Mesenchymal stem cell (in vitro differentiated cells and primary cell): ENCODE measurements at regions not wholly inside any gene's neighbourhood (a gene's known extent, or its start where the extent isn't known, plus 50 kb on each side); places are given as distances from the start of the nearest gene placed in this dataset.
"Not testable (repeated sequence)": the region's sequence is repeated elsewhere in the genome, so short reads cannot be mapped to it uniquely, and the experiment has no call there.

ENCODE experiments used
- DNase-seq: peaks from one replicate; pipeline ENCODE4 v3.0.0-alpha.2; 2013
- H2AFZ ChIP-seq: one replicate; pipeline ENCODE4 v1.6.1; 2013; ENCODE audit warnings: low read depth, mild to moderate bottlenecking, control low read depth, inconsistent platforms, low read length, moderate library complexity
- H2AK5ac ChIP-seq: 2 replicates; pipeline ENCODE4 v1.6.1; 2013; ENCODE audit warnings: low read length, moderate library complexity, mild to moderate bottlenecking, inconsistent platforms; ENCODE audit not compliant: severe bottlenecking
- H2BK120ac ChIP-seq: one replicate; pipeline ENCODE4 v1.6.1; 2013; ENCODE audit warnings: low read depth, mild to moderate bottlenecking, inconsistent platforms, low read length, moderate library complexity
- H2BK12ac ChIP-seq, 2 experiments: one replicate each; pipeline ENCODE4 v1.6.1; 2013; ENCODE audit warnings: inconsistent platforms in 2 of 2, low read length in 2 of 2, mild to moderate bottlenecking in 2 of 2, moderate library complexity in 2 of 2, control low read depth in 1 of 2
- H2BK15ac ChIP-seq: one replicate; pipeline ENCODE4 v1.6.1; 2013; ENCODE audit warnings: mild to moderate bottlenecking, low read depth, inconsistent platforms; ENCODE audit not compliant: poor library complexity, severe bottlenecking
- H2BK5ac ChIP-seq: 2 replicates; pipeline ENCODE4 v1.6.1; 2013; ENCODE audit warnings: low read depth, mild to moderate bottlenecking, low read length, control low read depth, inconsistent platforms; ENCODE audit not compliant: poor library complexity, severe bottlenecking
- H3K14ac ChIP-seq, 2 experiments: one replicate each; pipeline ENCODE4 v1.6.1; 2013; ENCODE audit warnings: inconsistent platforms in 2 of 2, low read length in 2 of 2, control low read depth in 1 of 2, mild to moderate bottlenecking in 1 of 2, moderate library complexity in 1 of 2
- H3K18ac ChIP-seq, 2 experiments: one replicate each; pipeline ENCODE4 v1.6.1; 2013; ENCODE audit warnings: inconsistent platforms in 2 of 2, low read length in 2 of 2, control low read depth in 1 of 2, low read depth in 1 of 2, mild to moderate bottlenecking in 1 of 2
- H3K23ac ChIP-seq, 2 experiments: one replicate each; pipeline ENCODE4 v1.6.1; 2013; ENCODE audit warnings: inconsistent platforms in 2 of 2, low read length in 2 of 2, mild to moderate bottlenecking in 2 of 2, moderate library complexity in 2 of 2, control low read depth in 1 of 2
- H3K27ac ChIP-seq: 2 replicates; pipeline ENCODE4 v1.5.1; 2013; ENCODE audit warnings: mild to moderate bottlenecking, moderate library complexity, low read length, control low read depth, inconsistent platforms; ENCODE audit not compliant: poor library complexity, severe bottlenecking
- H3K27me3 ChIP-seq, 2 experiments: 2 replicates each; pipeline versions ENCODE4 v1.6.1 to v1.7.0; 2013; ENCODE audit warnings: low read length in 2 of 2, mild to moderate bottlenecking in 2 of 2, moderate library complexity in 2 of 2, control low read depth in 1 of 2, inconsistent platforms in 1 of 2; ENCODE audit not compliant: control insufficient read depth in 1 of 2, insufficient read depth in 1 of 2
- H3K36me3 ChIP-seq, 2 experiments: 2 replicates each; pipeline versions ENCODE4 v1.6.1 to v1.7.0; 2013; ENCODE audit warnings: low read length in 2 of 2, control low read depth in 1 of 2, inconsistent platforms in 1 of 2, low read depth in 1 of 2, mild to moderate bottlenecking in 1 of 2; ENCODE audit not compliant: insufficient read depth in 2 of 2, control insufficient read depth in 1 of 2
- H3K4ac ChIP-seq, 2 experiments: one replicate each; pipeline ENCODE4 v1.6.1; 2013; ENCODE audit warnings: inconsistent platforms in 2 of 2, low read length in 2 of 2, mild to moderate bottlenecking in 2 of 2, moderate library complexity in 2 of 2, control low read depth in 1 of 2, low read depth in 1 of 2
- H3K4me1 ChIP-seq: 2 replicates; pipeline ENCODE4 v1.6.1; 2013; ENCODE audit warnings: low read depth, low read length, control low read depth; ENCODE audit not compliant: control insufficient read depth, insufficient read depth
- H3K4me2 ChIP-seq: 2 replicates; pipeline ENCODE4 v1.6.1; 2013; ENCODE audit warnings: low read length, mild to moderate bottlenecking, inconsistent platforms; ENCODE audit not compliant: poor library complexity, severe bottlenecking
- H3K4me3 ChIP-seq, 2 experiments: 2 replicates each; pipeline versions ENCODE4 v1.5.1 to v1.7.0; 2013; ENCODE audit warnings: low read length in 2 of 2, mild to moderate bottlenecking in 2 of 2, control low read depth in 1 of 2, low read depth in 1 of 2; ENCODE audit not compliant: insufficient read depth in 1 of 2
- H3K79me1 ChIP-seq: replicated peaks from 2 replicates; pipeline ENCODE4 v1.6.1; 2013; ENCODE audit warnings: mild to moderate bottlenecking, control low read depth, low read length, inconsistent platforms; ENCODE audit not compliant: poor library complexity, severe bottlenecking
- H3K9ac ChIP-seq: 2 replicates; pipeline ENCODE4 v1.7.0; 2013; ENCODE audit warnings: mild to moderate bottlenecking, low read length, moderate library complexity
- H3K9me3 ChIP-seq: 2 replicates; pipeline ENCODE4 v1.7.0; 2013; ENCODE audit warnings: mild to moderate bottlenecking, low read length; ENCODE audit not compliant: control insufficient read depth
- H4K8ac ChIP-seq: one replicate; pipeline ENCODE4 v1.6.1; 2013; ENCODE audit warnings: inconsistent platforms, mild to moderate bottlenecking, low read length, moderate library complexity
- H4K91ac ChIP-seq: one replicate; pipeline ENCODE4 v1.6.1; 2013; ENCODE audit warnings: mild to moderate bottlenecking, low read length, inconsistent platforms
- WGBS: methylation state at CpG from one replicate; pipeline ENCODE4 v1.1.7; 2013; ENCODE audit warnings: mixed read lengths; 5-methylcytosine and 5-hydroxymethylcytosine counted together

DNA sequence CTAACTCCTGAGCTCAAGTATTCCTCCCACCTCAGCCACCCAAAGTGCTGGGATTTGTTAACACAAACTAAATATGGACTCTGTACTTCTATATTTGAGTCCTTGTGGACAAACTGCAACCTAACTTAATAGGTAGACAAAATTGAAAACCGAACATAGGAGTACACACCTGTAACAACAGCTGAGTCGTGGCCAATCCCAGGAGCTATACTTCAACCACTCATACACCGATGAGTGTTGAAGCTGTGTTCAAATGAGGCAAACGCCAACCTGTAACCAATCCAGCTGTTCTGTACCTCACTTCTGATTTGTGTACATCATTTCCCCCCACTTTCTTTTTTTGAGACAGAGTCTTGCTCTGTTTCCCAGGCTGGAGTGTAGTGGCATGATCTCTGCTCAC, 471.5 kb upstream of the C16orf82 start:
- Histone ChIP-seq H3K9ac (no peak overlapping the region), H3K4ac (no peak overlapping the region), H3K23ac (no peak overlapping the region), H3K4me1 (no peaks in the 10 kb centered on the region), H2AFZ (no peak overlapping the region), H3K79me1 (no peaks in the 10 kb centered on the region), H3K14ac (no peak overlapping the region), H4K8ac (no peak overlapping the region), H2BK15ac (no peak overlapping the region), H3K9me3 (no peaks in the 10 kb centered on the region), H2AK5ac (no peak overlapping the region), H3K36me3 (no peaks in the 10 kb centered on the region), H2BK12ac (no peak overlapping the region), H3K18ac (no peak overlapping the region), H3K27ac (no peak overlapping the region), H2BK120ac (no peak overlapping the region), H3K4me2 (no peak overlapping the region), H3K4me3 (no peak overlapping the region), H3K27me3 (no peaks in the 10 kb centered on the region), H2BK5ac (no peak overlapping the region), H4K91ac (no peak overlapping the region)
- 79% methylated on average over 4 of the region's 4 CpGs for WGBS
- DNase-seq, result no peak

DNA sequence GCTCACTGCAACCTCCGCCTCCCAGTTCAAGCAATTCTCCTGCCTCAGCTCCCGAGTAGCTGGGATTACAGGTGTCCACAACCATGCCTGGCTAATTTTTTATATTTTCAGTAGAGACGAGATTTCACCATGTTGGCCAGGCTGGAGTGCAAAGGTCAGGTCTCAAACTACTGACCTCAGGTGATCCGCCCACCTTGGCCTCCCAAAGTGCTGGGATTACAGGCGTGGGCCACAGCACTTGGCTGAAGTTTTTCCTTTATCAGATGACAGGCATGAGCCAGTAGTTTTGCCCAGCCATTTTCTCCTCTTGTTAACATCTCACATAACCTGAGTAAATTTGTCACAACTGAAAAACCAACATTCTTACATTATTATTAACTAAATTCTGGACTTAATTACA, 470.7 kb upstream of the C16orf82 start:
- not testable (repeated sequence) for H3K9me3 ChIP-seq, H3K27me3 ChIP-seq, H3K79me1 ChIP-seq, H2BK120ac ChIP-seq, H3K9ac ChIP-seq, H3K23ac ChIP-seq, H3K27ac ChIP-seq, H3K4ac ChIP-seq, H2AFZ ChIP-seq, H3K14ac ChIP-seq, H4K8ac ChIP-seq, H3K4me3 ChIP-seq, H2BK12ac ChIP-seq, H3K4me1 ChIP-seq, DNase-seq, H2BK15ac ChIP-seq, H4K91ac ChIP-seq, H2AK5ac ChIP-seq, H3K4me2 ChIP-seq, H2BK5ac ChIP-seq, H3K18ac ChIP-seq, H3K36me3 ChIP-seq
- 84% methylated on average over 5 of the region's 5 CpGs for WGBS

DNA sequence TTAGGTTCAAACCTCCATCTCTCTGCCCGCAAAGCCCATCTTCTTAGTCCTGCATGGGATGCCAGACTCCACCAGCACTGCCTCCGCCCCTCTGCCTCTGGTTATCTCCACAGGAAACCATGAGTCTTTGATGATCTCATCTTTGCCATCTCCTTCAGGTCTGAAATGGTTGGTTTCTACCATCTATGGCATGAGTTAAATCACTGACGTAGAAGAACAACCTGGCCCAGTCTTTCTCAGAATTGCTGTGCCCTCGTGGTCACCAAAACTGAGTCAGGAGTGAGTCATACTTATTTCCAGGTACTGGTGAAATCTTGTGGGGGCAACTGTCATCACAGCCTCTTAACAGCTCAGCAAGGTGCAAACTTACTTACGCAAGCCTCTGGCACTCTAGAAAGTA, 468.7 kb upstream of the C16orf82 start:
- H3K9ac ChIP-seq, result no peak overlapping the region
- no peaks in the 10 kb centered on the region for H3K9me3 ChIP-seq
- H4K91ac ChIP-seq, result no peak overlapping the region
- H2AK5ac ChIP-seq, result no peak overlapping the region
- no peaks in the 10 kb centered on the region for H3K36me3 ChIP-seq
- no peak overlapping the region for H3K14ac ChIP-seq
- no peaks in the 10 kb centered on the region for H3K4me1 ChIP-seq
- no peaks in the 10 kb centered on the region for H3K79me1 ChIP-seq
- no peak overlapping the region for H3K18ac ChIP-seq
- H3K27me3 ChIP-seq, result no peaks in the 10 kb centered on the region
- no peak overlapping the region for H3K4me3 ChIP-seq
- no peak overlapping the region for H2BK12ac ChIP-seq
- no peak overlapping the region for H3K4ac ChIP-seq
- H2BK5ac ChIP-seq, result no peak overlapping the region
- no peak overlapping the region for H3K4me2 ChIP-seq
- no peak overlapping the region for H2BK120ac ChIP-seq
- no peak overlapping the region for H3K27ac ChIP-seq
- no peak overlapping the region for H3K23ac ChIP-seq
- H4K8ac ChIP-seq, result no peak overlapping the region
- no peak for DNase-seq
- no peak overlapping the region for H2BK15ac ChIP-seq
- 63% methylated on average over 5 of the region's 5 CpGs for WGBS
- no peak overlapping the region for H2AFZ ChIP-seq

DNA sequence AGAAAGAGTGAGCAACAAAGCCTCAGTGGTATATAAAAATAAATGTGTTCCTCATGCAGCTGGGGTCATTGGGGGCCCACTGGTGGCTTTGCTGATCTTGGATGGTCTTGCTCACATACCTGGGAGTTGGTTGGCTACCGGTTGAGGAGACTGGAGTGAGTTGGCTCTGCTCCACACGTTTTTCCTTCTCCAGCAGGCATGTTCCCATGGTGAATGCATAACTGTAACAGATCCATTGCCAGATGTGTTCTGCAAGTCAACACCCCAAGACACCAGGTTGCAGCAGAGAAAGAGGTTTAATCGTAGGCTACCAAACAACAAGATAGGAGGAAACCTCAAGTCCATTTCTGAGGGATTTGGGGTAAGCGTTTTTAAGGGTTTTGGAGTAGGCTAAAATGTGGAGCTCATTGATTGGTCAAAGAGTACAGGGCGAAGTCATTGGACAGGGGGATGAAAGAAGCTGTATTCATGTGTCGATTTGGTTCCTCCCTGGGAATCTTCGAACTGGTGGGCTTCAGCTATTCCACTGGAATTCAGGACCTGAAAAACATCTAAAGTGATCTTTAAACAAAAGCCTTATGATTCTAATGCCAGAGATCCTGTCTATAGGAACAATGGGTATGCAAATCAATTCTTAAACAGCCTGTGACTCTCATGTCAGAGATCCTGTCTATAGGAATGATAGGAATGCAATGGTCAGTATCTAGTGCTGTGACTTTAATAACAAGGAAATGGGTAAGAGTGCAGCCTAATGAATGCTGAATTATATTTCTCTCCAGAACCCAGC, 467.5 kb upstream of the C16orf82 start:
- Histone ChIP-seq H3K36me3 (no peaks in the 10 kb centered on the region), H3K9me3 (no peaks in the 10 kb centered on the region), H4K8ac (no peak overlapping the region), H2BK120ac (no peak overlapping the region), H3K4me1 (no peaks in the 10 kb centered on the region), H3K14ac (no peak overlapping the region), H3K4me2 (no peak overlapping the region), H3K18ac (no peak overlapping the region), H2AK5ac (no peak overlapping the region), H2BK12ac (no peak overlapping the region), H2AFZ (no peak overlapping the region), H2BK15ac (no peak overlapping the region), H3K27ac (no peak overlapping the region), H4K91ac (no peak overlapping the region), H2BK5ac (no peak overlapping the region), H3K4me3 (no peak overlapping the region), H3K4ac (no peak overlapping the region), H3K23ac (no peak overlapping the region), H3K27me3 (no peaks in the 10 kb centered on the region), H3K79me1 (no peaks in the 10 kb centered on the region), H3K9ac (no peak overlapping the region)
- 55% methylated on average over 7 of the region's 7 CpGs for WGBS
- no peak for DNase-seq
